ENCODE measurements at regions not wholly inside any gene's neighbourhood (a gene's known extent, or its start where the extent isn't known, plus 50 kb on each side); places are given as distances from the start of the nearest gene placed in this dataset.

- TF ChIP-seq OSR1 (CRISPR knock-in tag; IDR thresholded peaks at IDR 0.05) (no peak), CSDC2 (CRISPR knock-in tag; IDR thresholded peaks at IDR 0.05) (no peak), GLIS3 (CRISPR knock-in tag; IDR thresholded peaks at IDR 0.05) (no peak), BACH2 (CRISPR knock-in tag; IDR thresholded peaks at IDR 0.05; ENCODE audit: borderline replicate concordance) (no peak), ZNF565 (CRISPR knock-in tag; conservative IDR thresholded peaks at IDR 0.05; ENCODE audit: low read depth) (no peak)
- ATAC-seq = no peak; the same call in 2 of the 3 replicates
Observed at GRCh38 chr18:24725644-24726415, 265.4 kb downstream of the HRH4 start.

- peak; percentile 93 for ATAC-seq
- TF ChIP-seq ARNTL (CRISPR knock-in tag; IDR thresholded peaks at IDR 0.05; ENCODE audit: borderline replicate concordance, low read depth) (no peak), ZC3H10 (CRISPR knock-in tag; IDR thresholded peaks at IDR 0.05) (no peak), CSDC2 (CRISPR knock-in tag; IDR thresholded peaks at IDR 0.05) (no peak), ZNF565 (CRISPR knock-in tag; conservative IDR thresholded peaks at IDR 0.05; ENCODE audit: low read depth) (no peak), PATZ1 (CRISPR knock-in tag; IDR thresholded peaks at IDR 0.05; ENCODE audit: borderline replicate concordance) (no peak), SNAI2 (CRISPR knock-in tag; IDR thresholded peaks at IDR 0.05) (no peak), TOX (CRISPR knock-in tag; IDR thresholded peaks at IDR 0.05; ENCODE audit: borderline replicate concordance) (no peak), POU6F1 (CRISPR knock-in tag; IDR thresholded peaks at IDR 0.05; ENCODE audit: borderline replicate concordance, low read depth) (no peak), TSHZ2 (CRISPR knock-in tag; IDR thresholded peaks at IDR 0.05) (no peak), RARB (CRISPR knock-in tag; IDR thresholded peaks at IDR 0.05) (no peak), OSR1 (CRISPR knock-in tag; IDR thresholded peaks at IDR 0.05) (no peak), PPARA (CRISPR knock-in tag; IDR thresholded peaks at IDR 0.05; ENCODE audit: borderline replicate concordance) (no peak), ESRRG (CRISPR knock-in tag; IDR thresholded peaks at IDR 0.05) (no peak), GLIS3 (CRISPR knock-in tag; IDR thresholded peaks at IDR 0.05) (no peak)
Observed at GRCh38 chr18:24726727-24727492, 266.5 kb downstream of the HRH4 start.

GRCh38 chr18:24727685-24728084 lies 267.2 kb downstream of the HRH4 start:
- no peak for ATAC-seq
- TF ChIP-seq ZNF8 (CRISPR knock-in tag; IDR thresholded peaks at IDR 0.05) = no peak
- TF ChIP-seq ESRRG (CRISPR knock-in tag; IDR thresholded peaks at IDR 0.05) = no peak
- TF ChIP-seq ZNF565 (CRISPR knock-in tag; conservative IDR thresholded peaks at IDR 0.05; ENCODE audit: low read depth) = no peak

GRCh38 chr18:24731158-24731557 lies 270.7 kb downstream of the HRH4 start:
- TF ChIP-seq ZC3H10 (CRISPR knock-in tag; IDR thresholded peaks at IDR 0.05) (no peak), ARNTL (CRISPR knock-in tag; IDR thresholded peaks at IDR 0.05; ENCODE audit: borderline replicate concordance, low read depth) (no peak), ZFP3 (CRISPR knock-in tag; IDR thresholded peaks at IDR 0.05) (no peak), ESRRG (CRISPR knock-in tag; IDR thresholded peaks at IDR 0.05) (no peak), SNAI2 (CRISPR knock-in tag; IDR thresholded peaks at IDR 0.05) (no peak), RARB (CRISPR knock-in tag; IDR thresholded peaks at IDR 0.05) (no peak), BACH2 (CRISPR knock-in tag; IDR thresholded peaks at IDR 0.05; ENCODE audit: borderline replicate concordance) (no peak), PPARA (CRISPR knock-in tag; IDR thresholded peaks at IDR 0.05; ENCODE audit: borderline replicate concordance) (no peak), ZFP30 (CRISPR knock-in tag; IDR thresholded peaks at IDR 0.05) (no peak), POU6F1 (CRISPR knock-in tag; IDR thresholded peaks at IDR 0.05; ENCODE audit: borderline replicate concordance, low read depth) (no peak), CSDC2 (CRISPR knock-in tag; IDR thresholded peaks at IDR 0.05) (no peak)
- ATAC-seq = no peak

Data from SK-N-SH treated with all-trans-retinoic acid at 6 μM for 48 hours (cell line).